H1 (cell line): ENCODE measurements at regions not wholly inside any gene's neighbourhood (a gene's known extent, or its start where the extent isn't known, plus 50 kb on each side); places are given as distances from the start of the nearest gene placed in this dataset.
A peak's percentile ranks its signal among the peaks of the same experiment; 100 is the strongest.

Source experiments
- CTCF ChIA-PET: fragments of 300-600 bp; sonication (Branson Sonifier 250); formaldehyde crosslinking; loops from one replicate; lab custom pipeline; 2021; ENCODE audit not compliant: partially characterized antibody; lab: Charles Lee
- POLR2A ChIA-PET: fragments of 300-600 bp; sonication (Branson Sonifier 250); formaldehyde crosslinking; loops from one replicate; lab custom pipeline; 2021; ENCODE audit warnings: inconsistent platforms; ENCODE audit not compliant: partially characterized antibody; lab: Charles Lee
- DNase-seq, 2 experiments: peaks; one replicate each; pipeline versions ENCODE4 v3.0.0 to v3.0.0-alpha.2; 2010 to 2022; ENCODE audit warnings: low spot score in 2 of 2, low read depth in 1 of 2, mixed read lengths in 1 of 2
- FAIRE-seq: peaks from 2 replicates; lab custom pipeline; 2011; peaks lifted over from hg19 to GRCh38; lab: Jason Lieb, UNC
- H2AFZ ChIP-seq: 2 replicates; pipeline ENCODE4 v1.8.1; 2012; ENCODE audit warnings: low read length, inconsistent platforms
- H2AK5ac ChIP-seq: 2 replicates; pipeline ENCODE4 v1.6.1; 2013; ENCODE audit warnings: low read depth, low read length
- H2BK120ac ChIP-seq: replicated peaks from 2 replicates; pipeline ENCODE3; 2013; ENCODE audit warnings: low read depth, low read length, inconsistent platforms
- H2BK12ac ChIP-seq: 2 replicates; pipeline ENCODE4 v1.6.1; 2013; ENCODE audit warnings: low read depth, low read length
- H2BK15ac ChIP-seq: 2 replicates; pipeline ENCODE4 v1.6.1; 2013; ENCODE audit warnings: low read length
- H2BK20ac ChIP-seq: 2 replicates; pipeline ENCODE4 v1.6.1; 2013; ENCODE audit warnings: low read length
- H2BK5ac ChIP-seq: 2 replicates; pipeline ENCODE4 v1.6.1; 2013; ENCODE audit warnings: low read depth, low read length
- H3K14ac ChIP-seq: 2 replicates; pipeline ENCODE4 v1.6.1; 2013; ENCODE audit warnings: inconsistent platforms; ENCODE audit not compliant: insufficient read length
- H3K18ac ChIP-seq: 2 replicates; pipeline ENCODE4 v1.6.1; 2013; ENCODE audit warnings: low read length; ENCODE audit errors: extremely low read depth
- H3K23ac ChIP-seq: 2 replicates; pipeline ENCODE4 v1.6.1; 2013; ENCODE audit warnings: inconsistent platforms; ENCODE audit not compliant: insufficient read length
- H3K23me2 ChIP-seq: 2 replicates; pipeline ENCODE4 v1.6.1; 2013; ENCODE audit warnings: low read depth, low read length
- H3K27ac ChIP-seq: 2 replicates; pipeline ENCODE4 v1.6.1; 2011; ENCODE audit warnings: low read depth, low read length, inconsistent platforms
- H3K27me3 ChIP-seq, 4 experiments: replicated peaks in 1 of 4; 1 replicate in 1 of 4; 2 replicates in 3 of 4; pipeline versions ENCODE4 v1.6.1 to v1.8.1; 2011 to 2013; ENCODE audit warnings: low read length in 3 of 4, mild to moderate bottlenecking in 3 of 4, inconsistent platforms in 2 of 4, mixed read lengths in 2 of 4, moderate library complexity in 1 of 4; ENCODE audit not compliant: control insufficient read depth in 3 of 4, insufficient read depth in 3 of 4; ENCODE audit errors: extremely low read depth in 1 of 4
- H3K36me3 ChIP-seq, 4 experiments: 2 replicates each; pipeline versions ENCODE4 v1.6.1 to v1.8.1; 2011 to 2013; ENCODE audit warnings: mild to moderate bottlenecking in 4 of 4, low read length in 3 of 4, moderate library complexity in 2 of 4, control low read depth in 1 of 4, inconsistent platforms in 1 of 4; ENCODE audit not compliant: insufficient read depth in 4 of 4, control insufficient read depth in 2 of 4
- H3K4ac ChIP-seq: replicated peaks from 2 replicates; pipeline ENCODE3; 2013; ENCODE audit warnings: low read length, low read depth, mixed read lengths, inconsistent platforms; ENCODE audit not compliant: insufficient read length
- H3K4me1 ChIP-seq, 4 experiments: replicated peaks in 1 of 4; 1 replicate in 1 of 4; 2 replicates in 3 of 4; pipeline versions ENCODE4 v1.6.1 to v1.8.1; 2011 to 2013; ENCODE audit warnings: low read length in 3 of 4, inconsistent platforms in 2 of 4, mixed read lengths in 1 of 4; ENCODE audit not compliant: insufficient read depth in 4 of 4, control insufficient read depth in 3 of 4
- H3K4me2 ChIP-seq, 2 experiments: 2 replicates each; pipeline versions ENCODE4 v1.6.1 to v1.8.1; 2011 to 2013; ENCODE audit warnings: low read depth in 2 of 2, low read length in 2 of 2, control low read depth in 1 of 2, inconsistent platforms in 1 of 2, mild to moderate bottlenecking in 1 of 2; ENCODE audit not compliant: insufficient read depth in 1 of 2
- H3K4me3 ChIP-seq, 4 experiments: fragments of 200-600, 300-600 bp in 1 of 4; sonication (generic), shearing (Covaris generic), sonication (Bioruptor Twin) in 1 of 4; 2 replicates each; pipeline versions ENCODE4 v1.5.1 to v1.8.1; 2011 to 2016; ENCODE audit warnings: low read length in 4 of 4, low read depth in 3 of 4, control low read depth in 2 of 4, inconsistent platforms in 2 of 4, mild to moderate bottlenecking in 2 of 4, mixed read lengths in 1 of 4, moderate library complexity in 1 of 4; ENCODE audit not compliant: insufficient read depth in 2 of 4; ENCODE audit errors: extremely low read depth in 1 of 4
- H3K56ac ChIP-seq: replicated peaks from 2 replicates; pipeline ENCODE3; 2013; ENCODE audit warnings: low read depth, mild to moderate bottlenecking, mixed read lengths, low read length, inconsistent platforms; ENCODE audit not compliant: insufficient read length
- H3K79me1 ChIP-seq: 2 replicates; pipeline ENCODE4 v1.6.1; 2013; ENCODE audit warnings: low read depth, low read length, control low read depth
- H3K79me2 ChIP-seq, 2 experiments: 2 replicates each; pipeline versions ENCODE4 v1.6.1 to v1.8.1; 2012 to 2013; ENCODE audit warnings: low read length in 2 of 2, mild to moderate bottlenecking in 2 of 2, inconsistent platforms in 1 of 2; ENCODE audit not compliant: insufficient read depth in 2 of 2, control insufficient read depth in 1 of 2
- H3K9ac ChIP-seq, 4 experiments: replicated peaks in 1 of 4; 1 replicate in 1 of 4; 2 replicates in 3 of 4; pipeline versions ENCODE4 v1.6.1 to v1.8.1; 2011 to 2013; ENCODE audit warnings: low read depth in 3 of 4, low read length in 3 of 4, control low read depth in 2 of 4, mild to moderate bottlenecking in 2 of 4, moderate library complexity in 2 of 4, inconsistent platforms in 1 of 4; ENCODE audit errors: extremely low read depth in 1 of 4
- H3K9me3 ChIP-seq, 2 experiments: 2 replicates each; pipeline versions ENCODE4 v1.6.1 to v1.8.1; 2012 to 2013; ENCODE audit warnings: mild to moderate bottlenecking in 2 of 2, moderate library complexity in 2 of 2, control low read depth in 1 of 2, inconsistent platforms in 1 of 2, low read depth in 1 of 2, low read length in 1 of 2, mixed read lengths in 1 of 2; ENCODE audit not compliant: insufficient read depth in 2 of 2
- H4K20me1 ChIP-seq, 2 experiments: replicated peaks in 1 of 2; 2 replicates each; pipeline versions ENCODE3 to v1.8.1; 2011 to 2013; ENCODE audit warnings: inconsistent platforms in 2 of 2, low read length in 2 of 2, mild to moderate bottlenecking in 1 of 2; ENCODE audit not compliant: insufficient read depth in 2 of 2, control insufficient read depth in 1 of 2
- H4K5ac ChIP-seq: 2 replicates; pipeline ENCODE4 v1.6.1; 2013; ENCODE audit warnings: low read length, low read depth, mixed read lengths, inconsistent platforms; ENCODE audit not compliant: insufficient read length
- H4K8ac ChIP-seq: 2 replicates; pipeline ENCODE4 v1.8.0; 2013; ENCODE audit warnings: mild to moderate bottlenecking, moderate library complexity, low read length, inconsistent platforms; ENCODE audit not compliant: insufficient read depth; ENCODE audit errors: extremely low read depth
- H4K91ac ChIP-seq: replicated peaks from 2 replicates; pipeline ENCODE3; 2013; ENCODE audit warnings: low read length, mixed read lengths, inconsistent platforms; ENCODE audit not compliant: insufficient read length
- SRF ChIP-seq: IDR thresholded peaks from 2 replicates; pipeline ENCODE4 v1.6.1; 2011; ENCODE audit warnings: mild to moderate bottlenecking, low read depth, low read length, moderate library complexity
- WGBS, 2 experiments: shearing (Covaris generic) in 1 of 2; methylation state at CpG; one replicate each; pipeline versions ENCODE4 v1.1.6 to v1.1.7; 2013 to 2015; ENCODE audit warnings: low lambda C conversion rate in 2 of 2, mixed read lengths in 2 of 2, inconsistent platforms in 1 of 2, low coverage in 1 of 2, missing lambda C conversion rate in 1 of 2; ENCODE audit not compliant: insufficient replicate concordance in 2 of 2, insufficient coverage in 1 of 2, insufficient read length in 1 of 2; ENCODE audit errors: extremely low coverage in 1 of 2, missing lambda C conversion rate in 1 of 2; 5-methylcytosine and 5-hydroxymethylcytosine counted together
- TF ChIP-seq, protein P1 (sequence below), 3 experiments: IDR thresholded peaks; 1 replicate in 2 of 3; 2 replicates in 1 of 3; pipeline versions ENCODE4 v1.5.1 to v1.6.1; 2011; ENCODE audit warnings: low read length in 3 of 3, mild to moderate bottlenecking in 3 of 3, inconsistent platforms in 2 of 3, low read depth in 1 of 3, moderate library complexity in 1 of 3; ENCODE audit not compliant: insufficient read depth in 1 of 3; ENCODE audit errors: control extremely low read depth in 1 of 3

DNA sequence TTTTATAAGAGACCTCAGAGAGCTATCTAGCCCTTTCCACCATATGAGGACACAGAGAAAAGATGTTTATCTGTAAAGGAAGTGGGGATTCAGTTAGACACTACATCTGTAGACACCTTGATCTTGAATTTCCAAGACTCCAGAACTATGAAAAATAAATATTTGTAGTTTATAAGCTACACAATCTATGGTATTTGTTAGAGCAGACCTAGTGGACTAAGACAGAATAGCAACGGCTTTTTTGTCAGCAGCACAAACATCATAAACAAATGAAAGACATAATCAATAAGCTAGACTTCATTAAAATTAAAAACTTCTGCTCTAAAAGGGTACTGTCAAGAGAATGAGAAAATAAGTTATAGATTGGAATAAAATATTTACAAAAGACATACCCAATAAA, 810.1 kb downstream of the FSCB start:
- Histone ChIP-seq H3K9me3 (peaks cover 5 to 6% of the 10 kb centered on the region in 2 experiments; a peak in 1 of 4 replicates), H2BK20ac (no peak overlapping the region), H3K23me2 (no peaks in the 10 kb centered on the region), H3K4me3 (no peak overlapping the region), H4K8ac (no peak overlapping the region), H3K23ac (no peak overlapping the region), H3K14ac (no peak overlapping the region), H2AFZ (no peak overlapping the region), H4K5ac (no peak overlapping the region), H3K79me1 (no peaks in the 10 kb centered on the region), H2BK120ac (no peak overlapping the region), H2BK12ac (no peak overlapping the region), H3K4ac (no peak overlapping the region), H2BK5ac (no peak overlapping the region), H4K91ac (no peak overlapping the region), H2AK5ac (no peak overlapping the region), H3K27ac (no peak overlapping the region), H4K20me1 (no peaks in the 10 kb centered on the region), H2BK15ac (no peak overlapping the region), H3K36me3 (no peaks in the 10 kb centered on the region), H3K27me3 (no peaks in the 10 kb centered on the region), H3K18ac (no peak overlapping the region), H3K4me2 (no peak overlapping the region), H3K56ac (no peak overlapping the region), H3K79me2 (no peaks in the 10 kb centered on the region), H3K9ac (no peak overlapping the region), H3K4me1 (no peaks in the 10 kb centered on the region)
- ChIA-PET POLR2A (no interaction called here), CTCF (interaction anchor here (0.9 to 2.9 kb wide), 11 partner anchors 8 to 408 kb away, joined by 3 to 13 read pairs (median 4); no protein-coding TSS in a partner anchor)
- FAIRE-seq (no peak), DNase-seq (no peak)
- 92% methylated on average over 1 of the region's 1 CpG; no CpG with 5 or more reads in 1 of the 2 experiments for WGBS, 2 experiments
- TF ChIP-seq SRF: no peak
- TF ChIP-seq, protein P1, sequence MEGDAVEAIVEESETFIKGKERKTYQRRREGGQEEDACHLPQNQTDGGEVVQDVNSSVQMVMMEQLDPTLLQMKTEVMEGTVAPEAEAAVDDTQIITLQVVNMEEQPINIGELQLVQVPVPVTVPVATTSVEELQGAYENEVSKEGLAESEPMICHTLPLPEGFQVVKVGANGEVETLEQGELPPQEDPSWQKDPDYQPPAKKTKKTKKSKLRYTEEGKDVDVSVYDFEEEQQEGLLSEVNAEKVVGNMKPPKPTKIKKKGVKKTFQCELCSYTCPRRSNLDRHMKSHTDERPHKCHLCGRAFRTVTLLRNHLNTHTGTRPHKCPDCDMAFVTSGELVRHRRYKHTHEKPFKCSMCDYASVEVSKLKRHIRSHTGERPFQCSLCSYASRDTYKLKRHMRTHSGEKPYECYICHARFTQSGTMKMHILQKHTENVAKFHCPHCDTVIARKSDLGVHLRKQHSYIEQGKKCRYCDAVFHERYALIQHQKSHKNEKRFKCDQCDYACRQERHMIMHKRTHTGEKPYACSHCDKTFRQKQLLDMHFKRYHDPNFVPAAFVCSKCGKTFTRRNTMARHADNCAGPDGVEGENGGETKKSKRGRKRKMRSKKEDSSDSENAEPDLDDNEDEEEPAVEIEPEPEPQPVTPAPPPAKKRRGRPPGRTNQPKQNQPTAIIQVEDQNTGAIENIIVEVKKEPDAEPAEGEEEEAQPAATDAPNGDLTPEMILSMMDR (IDR thresholded peaks at IDR 0.05; ENCODE audit: control extremely low read depth in 1 of 3, insufficient read depth in 1 of 3, low read depth in 1 of 3, low read length in 3 of 3): peak in 1 of 3 experiments; percentile 9; a peak in 1 of 4 replicates
